Ovary (tissue), 3 donors: ENCODE measurements at regions not wholly inside any gene's neighbourhood (a gene's known extent, or its start where the extent isn't known, plus 50 kb on each side); places are given as distances from the start of the nearest gene placed in this dataset.

ENCODE experiments used
- EP300 ChIP-seq: sonication (generic); formaldehyde crosslinking; IDR thresholded peaks from one replicate; pipeline ENCODE4 v1.6.1; 2017; ENCODE audit warnings: antibody characterized with exemption
- POLR2A ChIP-seq: fragments of 450-650 bp; IDR thresholded peaks from one replicate; pipeline ENCODE4 v1.6.1; 2017; ENCODE audit warnings: antibody characterized with exemption, mild to moderate bottlenecking, moderate library complexity
- TF ChIP-seq, protein P1 (sequence below), 3 donors: fragments of 450-650 bp in 2 of 3; fragments of 200-600 bp in 1 of 3; IDR thresholded peaks; one replicate each; pipeline versions ENCODE4 v1.5.1 to v1.8.0; 2016 to 2022; ENCODE audit warnings: antibody characterized with exemption in 3 of 3, mild to moderate bottlenecking in 1 of 3
- donor health status: DM: no; HTN: no; CAD: no.

DNA sequence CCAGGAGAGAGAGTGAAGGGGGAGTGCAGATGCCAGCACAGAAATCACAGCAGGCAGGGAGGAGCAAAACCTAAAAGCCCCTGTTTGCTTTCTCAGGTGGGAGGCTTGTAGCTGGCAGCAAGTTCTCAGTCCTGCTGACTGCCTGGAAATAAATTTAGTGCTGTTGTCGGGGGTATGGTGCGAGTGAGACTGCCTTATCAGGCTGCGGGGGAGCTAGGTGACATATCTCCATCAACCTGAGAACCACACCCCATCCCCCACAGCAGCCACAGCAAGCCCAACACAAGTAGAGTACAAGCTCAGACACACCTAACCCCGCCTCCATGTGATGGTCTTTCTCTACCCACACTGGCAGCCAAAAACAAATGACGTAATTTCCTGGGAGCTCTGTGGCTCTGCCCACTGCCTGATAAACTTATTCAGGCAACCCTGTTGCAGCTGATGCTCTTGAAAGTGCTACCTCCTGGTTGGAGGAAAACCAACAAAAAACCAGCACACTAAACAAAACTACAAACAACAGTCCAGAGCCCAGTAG is 953.4 kb upstream of the NDST4 start:
- TF ChIP-seq, protein P1, sequence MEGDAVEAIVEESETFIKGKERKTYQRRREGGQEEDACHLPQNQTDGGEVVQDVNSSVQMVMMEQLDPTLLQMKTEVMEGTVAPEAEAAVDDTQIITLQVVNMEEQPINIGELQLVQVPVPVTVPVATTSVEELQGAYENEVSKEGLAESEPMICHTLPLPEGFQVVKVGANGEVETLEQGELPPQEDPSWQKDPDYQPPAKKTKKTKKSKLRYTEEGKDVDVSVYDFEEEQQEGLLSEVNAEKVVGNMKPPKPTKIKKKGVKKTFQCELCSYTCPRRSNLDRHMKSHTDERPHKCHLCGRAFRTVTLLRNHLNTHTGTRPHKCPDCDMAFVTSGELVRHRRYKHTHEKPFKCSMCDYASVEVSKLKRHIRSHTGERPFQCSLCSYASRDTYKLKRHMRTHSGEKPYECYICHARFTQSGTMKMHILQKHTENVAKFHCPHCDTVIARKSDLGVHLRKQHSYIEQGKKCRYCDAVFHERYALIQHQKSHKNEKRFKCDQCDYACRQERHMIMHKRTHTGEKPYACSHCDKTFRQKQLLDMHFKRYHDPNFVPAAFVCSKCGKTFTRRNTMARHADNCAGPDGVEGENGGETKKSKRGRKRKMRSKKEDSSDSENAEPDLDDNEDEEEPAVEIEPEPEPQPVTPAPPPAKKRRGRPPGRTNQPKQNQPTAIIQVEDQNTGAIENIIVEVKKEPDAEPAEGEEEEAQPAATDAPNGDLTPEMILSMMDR (IDR thresholded peaks at IDR 0.05), result no peak
- TF ChIP-seq EP300 (no peak), POLR2A (no peak)
